ENCODE measurements at regions not wholly inside any gene's neighbourhood (a gene's known extent, or its start where the extent isn't known, plus 50 kb on each side); places are given as distances from the start of the nearest gene placed in this dataset.

DNA sequence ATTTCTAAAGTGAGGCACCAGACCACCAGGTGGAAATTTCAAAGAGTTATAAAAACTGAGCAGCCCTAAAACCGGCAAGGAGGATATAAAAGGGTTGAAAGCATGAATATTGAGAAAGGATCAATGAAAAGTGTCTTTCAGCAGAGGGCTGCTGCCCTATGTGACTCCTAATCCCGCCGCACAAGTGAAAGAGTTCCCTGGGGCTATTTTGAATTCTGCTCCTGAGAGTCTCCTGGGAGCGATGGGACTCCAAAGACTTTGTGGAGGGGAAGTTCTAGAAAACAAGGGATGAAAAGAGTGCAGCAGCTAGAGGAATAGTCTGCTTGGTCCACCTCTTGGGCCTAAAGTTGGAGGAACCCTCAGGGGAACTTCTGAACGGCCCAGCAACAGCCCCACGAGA, 205.2 kb downstream of the SP3 start:
- TF ChIP-seq EZH2 (IDR thresholded peaks at IDR 0.05; ENCODE audit: borderline replicate concordance, insufficient read depth, low read length, poor library complexity, severe bottlenecking), result no peak
- TF ChIP-seq, protein P1, sequence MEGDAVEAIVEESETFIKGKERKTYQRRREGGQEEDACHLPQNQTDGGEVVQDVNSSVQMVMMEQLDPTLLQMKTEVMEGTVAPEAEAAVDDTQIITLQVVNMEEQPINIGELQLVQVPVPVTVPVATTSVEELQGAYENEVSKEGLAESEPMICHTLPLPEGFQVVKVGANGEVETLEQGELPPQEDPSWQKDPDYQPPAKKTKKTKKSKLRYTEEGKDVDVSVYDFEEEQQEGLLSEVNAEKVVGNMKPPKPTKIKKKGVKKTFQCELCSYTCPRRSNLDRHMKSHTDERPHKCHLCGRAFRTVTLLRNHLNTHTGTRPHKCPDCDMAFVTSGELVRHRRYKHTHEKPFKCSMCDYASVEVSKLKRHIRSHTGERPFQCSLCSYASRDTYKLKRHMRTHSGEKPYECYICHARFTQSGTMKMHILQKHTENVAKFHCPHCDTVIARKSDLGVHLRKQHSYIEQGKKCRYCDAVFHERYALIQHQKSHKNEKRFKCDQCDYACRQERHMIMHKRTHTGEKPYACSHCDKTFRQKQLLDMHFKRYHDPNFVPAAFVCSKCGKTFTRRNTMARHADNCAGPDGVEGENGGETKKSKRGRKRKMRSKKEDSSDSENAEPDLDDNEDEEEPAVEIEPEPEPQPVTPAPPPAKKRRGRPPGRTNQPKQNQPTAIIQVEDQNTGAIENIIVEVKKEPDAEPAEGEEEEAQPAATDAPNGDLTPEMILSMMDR (IDR thresholded peaks at IDR 0.05; ENCODE audit: poor library complexity, severe bottlenecking), result no peak
- TF ChIP-seq TAF1 (IDR thresholded peaks at IDR 0.05; ENCODE audit: low read depth), result no peak
- TF ChIP-seq, protein P2, sequence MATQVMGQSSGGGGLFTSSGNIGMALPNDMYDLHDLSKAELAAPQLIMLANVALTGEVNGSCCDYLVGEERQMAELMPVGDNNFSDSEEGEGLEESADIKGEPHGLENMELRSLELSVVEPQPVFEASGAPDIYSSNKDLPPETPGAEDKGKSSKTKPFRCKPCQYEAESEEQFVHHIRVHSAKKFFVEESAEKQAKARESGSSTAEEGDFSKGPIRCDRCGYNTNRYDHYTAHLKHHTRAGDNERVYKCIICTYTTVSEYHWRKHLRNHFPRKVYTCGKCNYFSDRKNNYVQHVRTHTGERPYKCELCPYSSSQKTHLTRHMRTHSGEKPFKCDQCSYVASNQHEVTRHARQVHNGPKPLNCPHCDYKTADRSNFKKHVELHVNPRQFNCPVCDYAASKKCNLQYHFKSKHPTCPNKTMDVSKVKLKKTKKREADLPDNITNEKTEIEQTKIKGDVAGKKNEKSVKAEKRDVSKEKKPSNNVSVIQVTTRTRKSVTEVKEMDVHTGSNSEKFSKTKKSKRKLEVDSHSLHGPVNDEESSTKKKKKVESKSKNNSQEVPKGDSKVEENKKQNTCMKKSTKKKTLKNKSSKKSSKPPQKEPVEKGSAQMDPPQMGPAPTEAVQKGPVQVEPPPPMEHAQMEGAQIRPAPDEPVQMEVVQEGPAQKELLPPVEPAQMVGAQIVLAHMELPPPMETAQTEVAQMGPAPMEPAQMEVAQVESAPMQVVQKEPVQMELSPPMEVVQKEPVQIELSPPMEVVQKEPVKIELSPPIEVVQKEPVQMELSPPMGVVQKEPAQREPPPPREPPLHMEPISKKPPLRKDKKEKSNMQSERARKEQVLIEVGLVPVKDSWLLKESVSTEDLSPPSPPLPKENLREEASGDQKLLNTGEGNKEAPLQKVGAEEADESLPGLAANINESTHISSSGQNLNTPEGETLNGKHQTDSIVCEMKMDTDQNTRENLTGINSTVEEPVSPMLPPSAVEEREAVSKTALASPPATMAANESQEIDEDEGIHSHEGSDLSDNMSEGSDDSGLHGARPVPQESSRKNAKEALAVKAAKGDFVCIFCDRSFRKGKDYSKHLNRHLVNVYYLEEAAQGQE (IDR thresholded peaks at IDR 0.05; ENCODE audit: borderline replicate concordance), result no peak

Measured in neural cell (in vitro differentiated cells).